NCI-H82 (cell line): ENCODE measurements at regions not wholly inside any gene's neighbourhood (a gene's known extent, or its start where the extent isn't known, plus 50 kb on each side); places are given as distances from the start of the nearest gene placed in this dataset.

Source experiments
- DNase-seq: peaks from one replicate; lab custom pipeline; 2025; lab: John Stamatoyannopoulos, UW

DNA sequence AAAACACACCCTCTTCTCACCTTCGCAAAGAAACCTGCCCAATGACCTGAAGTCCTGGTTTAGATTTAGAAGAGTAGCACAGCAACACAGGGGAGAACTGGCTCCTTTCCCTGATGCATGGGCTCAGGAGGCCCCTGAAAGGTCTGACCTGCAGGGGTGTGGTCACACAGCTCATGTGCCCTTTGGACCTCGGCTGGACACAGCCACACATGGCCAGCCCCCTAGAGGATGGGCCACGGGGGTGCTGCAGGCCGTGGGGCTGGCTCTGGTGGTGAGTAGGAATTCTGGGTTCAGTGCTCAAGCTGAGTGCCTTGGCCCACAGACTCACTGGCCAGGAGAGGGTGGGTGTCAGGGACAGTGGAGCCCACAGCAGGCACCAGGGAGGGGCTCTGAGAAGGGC is 118.5 kb upstream of the ADCY1 start:
- no peak for DNase-seq

- DNase-seq: no peak
These were observed 118.1 kb upstream of the ADCY1 start for GRCh38 chr7:45456105-45456504.

- DNase-seq: no peak
These were observed 117.2 kb upstream of the ADCY1 start for GRCh38 chr7:45456747-45457524.

- peak; percentile 45 for DNase-seq
These were observed 116.6 kb upstream of the ADCY1 start for GRCh38 chr7:45457591-45457990.

DNA sequence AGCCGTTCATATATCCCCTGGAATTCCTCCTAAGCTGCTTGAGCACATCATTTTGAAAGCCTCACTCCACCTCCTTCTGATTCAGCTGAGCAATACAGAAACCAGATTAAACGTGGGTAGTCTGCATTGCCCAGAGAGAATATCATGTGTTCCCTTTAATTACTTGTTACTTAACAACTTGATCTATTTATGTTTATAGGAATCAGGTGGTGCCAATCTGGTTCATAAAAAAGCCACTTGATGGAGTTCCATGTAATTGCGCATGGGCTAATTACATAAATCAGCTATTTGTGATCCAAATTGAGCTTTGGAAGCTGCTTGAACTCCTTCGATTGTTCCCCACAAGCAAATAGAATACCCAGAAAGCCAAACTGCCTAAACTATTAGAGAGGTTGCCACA is 114.7 kb upstream of the ADCY1 start:
- DNase-seq: peak; percentile 43

DNA sequence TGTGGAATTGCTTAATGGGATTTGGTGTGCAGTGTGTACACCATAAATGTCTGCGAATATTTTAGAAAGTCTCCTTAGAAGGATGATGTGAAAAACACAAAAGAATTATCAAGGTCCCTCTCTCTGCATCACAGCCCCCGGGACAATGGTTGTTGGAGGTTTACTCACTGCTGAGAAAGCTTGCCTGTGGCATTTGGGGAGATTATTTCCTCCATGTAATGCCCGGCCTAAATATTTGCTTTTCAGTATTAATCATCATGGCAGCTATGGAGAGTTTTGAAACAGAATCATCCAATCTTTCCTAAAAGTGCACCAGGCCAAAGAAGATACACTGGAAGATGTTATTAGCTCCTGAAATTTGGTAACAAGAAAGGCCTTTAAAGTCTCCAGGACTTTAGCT is 113.8 kb upstream of the ADCY1 start:
- no peak for DNase-seq

GRCh38 chr7:45461026-45461425 is 113.1 kb upstream of the ADCY1 start:
- DNase-seq: no peak

- no peak for DNase-seq
These were observed 105.1 kb upstream of the ADCY1 start for GRCh38 chr7:45469103-45469502.

GRCh38 chr7:45470031-45470430 is 104.1 kb upstream of the ADCY1 start:
- no peak for DNase-seq

GRCh38 chr7:45479781-45480180 is 94.4 kb upstream of the ADCY1 start:
- DNase-seq: no peak

- no peak for DNase-seq
These were observed 91.7 kb upstream of the ADCY1 start for GRCh38 chr7:45482451-45482850.

- peak; percentile 23 for DNase-seq
These were observed 90.1 kb upstream of the ADCY1 start for GRCh38 chr7:45484094-45484493.

DNA sequence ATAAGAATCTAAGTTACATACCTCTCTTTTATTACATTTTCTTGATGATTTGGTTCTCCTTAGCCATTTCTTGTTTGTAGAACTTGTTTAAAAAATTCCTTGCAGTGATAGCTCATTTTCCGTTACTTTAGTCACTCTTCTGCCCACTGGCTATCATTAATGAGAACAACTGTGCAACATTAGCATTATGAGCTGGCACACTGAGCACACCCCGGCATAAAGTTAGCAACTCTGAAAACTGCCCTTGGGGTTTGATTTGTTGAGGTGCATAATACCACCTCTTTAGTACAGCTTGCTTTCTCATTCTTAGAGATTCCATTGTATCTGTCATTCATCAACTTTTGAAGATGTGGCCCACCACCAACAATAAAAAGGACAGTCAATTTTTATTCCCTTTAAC is 87.6 kb upstream of the ADCY1 start:
- DNase-seq: no peak

DNA sequence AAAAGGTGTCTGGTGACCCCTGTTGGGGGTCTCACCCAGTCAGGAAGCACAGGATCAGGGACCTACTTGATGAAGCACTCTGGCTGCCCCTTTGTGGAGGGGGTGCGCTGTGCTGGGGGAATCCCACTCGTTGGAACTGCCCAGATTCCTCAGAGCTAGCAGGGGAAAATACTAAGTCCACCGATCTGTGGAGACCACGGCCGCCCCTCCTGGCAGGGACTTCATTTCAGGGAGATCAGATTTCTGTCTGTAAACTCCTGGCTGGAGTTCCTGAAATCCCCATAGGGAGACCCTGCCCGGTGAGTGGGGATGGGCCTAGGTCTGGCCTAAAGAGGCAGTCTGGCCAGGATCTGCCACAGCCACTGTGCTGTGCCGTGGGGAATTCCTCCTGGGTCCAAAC is 79.3 kb upstream of the ADCY1 start:
- DNase-seq: no peak

DNA sequence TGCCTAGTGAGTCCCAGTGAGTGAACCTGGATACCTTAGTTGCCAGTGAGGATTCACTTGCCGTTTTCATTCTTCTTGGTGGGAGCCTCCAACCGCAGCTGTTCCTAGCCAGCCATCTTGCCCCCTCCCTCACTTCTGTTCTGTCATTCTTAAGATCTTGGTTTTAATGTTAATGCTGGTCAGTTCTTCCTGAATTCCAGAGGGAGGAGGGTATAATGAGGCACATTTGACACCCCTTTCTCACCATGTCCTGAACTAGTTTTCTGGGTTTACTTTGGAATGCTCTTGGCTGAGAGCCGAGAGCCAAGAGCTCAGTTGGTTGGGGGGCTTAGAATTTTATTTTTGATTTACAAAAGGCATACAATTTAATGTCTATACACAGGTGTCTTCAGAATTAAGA is 78.5 kb upstream of the ADCY1 start:
- no peak for DNase-seq

DNA sequence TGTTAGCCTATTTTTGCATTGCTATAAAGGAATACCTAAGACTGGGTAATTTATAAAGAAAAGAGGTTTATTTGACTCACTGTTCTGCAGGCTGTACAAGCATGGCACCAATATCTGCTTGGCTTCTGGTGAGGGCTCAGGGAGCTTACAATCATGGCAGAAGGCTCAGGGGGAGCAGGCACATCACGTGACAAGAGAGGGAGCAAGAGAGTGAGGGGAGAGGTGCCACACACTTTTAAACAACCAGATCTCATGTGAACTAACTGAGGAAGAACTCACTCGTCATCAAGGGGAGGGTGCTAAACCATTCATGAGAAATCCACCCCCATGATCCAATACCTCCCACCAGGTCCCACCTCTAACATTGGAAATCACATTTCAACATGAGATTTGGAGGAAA is 73.9 kb upstream of the ADCY1 start:
- DNase-seq: no peak

DNA sequence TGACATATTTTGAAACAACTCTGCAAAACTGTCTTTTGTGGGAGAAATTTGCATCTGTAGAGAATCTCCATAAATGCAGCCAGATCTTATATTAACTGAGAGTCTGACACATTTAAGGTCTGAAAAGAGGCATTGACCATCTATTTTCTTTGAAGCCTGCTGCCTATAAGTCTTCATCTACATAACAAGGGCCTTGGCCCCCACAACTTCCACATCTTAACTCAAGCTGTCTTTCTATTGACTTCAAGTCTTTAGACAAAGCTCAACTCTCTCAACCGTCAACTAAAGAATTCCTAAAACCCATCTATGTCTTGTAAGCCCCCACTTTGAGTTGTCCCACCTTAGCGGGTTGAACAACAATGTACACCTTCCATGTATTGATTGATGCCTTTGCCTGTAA is 72.4 kb upstream of the ADCY1 start:
- no peak for DNase-seq

- no peak for DNase-seq
These were observed 68.1 kb upstream of the ADCY1 start for GRCh38 chr7:45506059-45506458.

DNA sequence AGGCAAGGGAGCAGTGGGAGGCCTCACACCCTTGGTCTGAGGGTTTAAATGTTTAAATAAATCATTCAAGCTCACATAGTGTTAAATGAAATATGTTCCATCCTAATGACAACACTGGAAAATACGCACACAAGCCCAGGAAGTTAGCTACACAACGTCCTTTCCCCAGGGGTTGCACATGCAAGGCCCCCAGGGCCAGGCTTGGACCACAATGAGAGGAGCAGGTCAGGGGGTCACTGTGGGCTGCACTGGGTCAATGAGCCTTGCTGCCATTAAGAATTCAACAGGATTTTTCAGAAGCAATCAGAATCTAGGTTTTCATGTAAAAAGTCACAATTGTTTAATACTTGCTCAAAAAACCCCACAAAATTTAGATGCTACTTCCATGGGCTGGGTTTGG is 64.9 kb upstream of the ADCY1 start:
- no peak for DNase-seq

- DNase-seq: peak; percentile 13
These were observed 62.2 kb upstream of the ADCY1 start for GRCh38 chr7:45511721-45512597.

GRCh38 chr7:45514944-45515343 is 59.2 kb upstream of the ADCY1 start:
- peak; percentile 85 for DNase-seq

- DNase-seq: peak; percentile 55
These were observed 58.8 kb upstream of the ADCY1 start for GRCh38 chr7:45515346-45515745.
